ENCODE measurements at regions not wholly inside any gene's neighbourhood (a gene's known extent, or its start where the extent isn't known, plus 50 kb on each side); places are given as distances from the start of the nearest gene placed in this dataset.

DNA sequence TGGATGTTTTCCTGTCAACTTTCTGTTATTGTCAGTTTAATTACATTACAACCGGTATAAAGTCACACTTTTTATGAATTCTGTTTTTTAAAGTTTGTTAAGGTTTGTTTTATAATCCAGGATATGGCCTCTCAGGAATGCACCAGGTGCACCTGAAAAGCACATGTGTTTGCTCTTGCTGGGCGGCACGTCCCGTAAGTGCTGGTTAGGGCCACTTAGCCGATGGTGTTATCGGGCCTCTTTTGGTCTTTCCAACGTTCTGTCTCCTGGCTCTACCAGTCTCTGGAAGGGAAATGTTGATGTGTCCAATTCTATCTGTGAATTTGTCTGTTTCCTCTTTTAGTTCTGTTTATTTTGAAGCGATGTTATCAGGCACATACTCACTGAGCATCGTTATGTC is 695.7 kb downstream of the BRD1 start:
- 79 to 83% methylated on average over 9 of the region's 9 CpGs for WGBS, 2 donors
- no peak for DNase-seq (ENCODE audit: low spot score in 2 of 2)
- H3K4me3 ChIP-seq = no peak overlapping the region
- no peaks in the 10 kb centered on the region for H3K9me3 ChIP-seq
- no peak overlapping the region for H3K27ac ChIP-seq
- H3K36me3 ChIP-seq = no peaks in the 10 kb centered on the region
- H3K4me1 ChIP-seq = no peaks in the 10 kb centered on the region
- H3K27me3 ChIP-seq = no peaks in the 10 kb centered on the region
- TF ChIP-seq POLR2A (IDR thresholded peaks at IDR 0.05) = no peak
- TF ChIP-seq, protein P1, sequence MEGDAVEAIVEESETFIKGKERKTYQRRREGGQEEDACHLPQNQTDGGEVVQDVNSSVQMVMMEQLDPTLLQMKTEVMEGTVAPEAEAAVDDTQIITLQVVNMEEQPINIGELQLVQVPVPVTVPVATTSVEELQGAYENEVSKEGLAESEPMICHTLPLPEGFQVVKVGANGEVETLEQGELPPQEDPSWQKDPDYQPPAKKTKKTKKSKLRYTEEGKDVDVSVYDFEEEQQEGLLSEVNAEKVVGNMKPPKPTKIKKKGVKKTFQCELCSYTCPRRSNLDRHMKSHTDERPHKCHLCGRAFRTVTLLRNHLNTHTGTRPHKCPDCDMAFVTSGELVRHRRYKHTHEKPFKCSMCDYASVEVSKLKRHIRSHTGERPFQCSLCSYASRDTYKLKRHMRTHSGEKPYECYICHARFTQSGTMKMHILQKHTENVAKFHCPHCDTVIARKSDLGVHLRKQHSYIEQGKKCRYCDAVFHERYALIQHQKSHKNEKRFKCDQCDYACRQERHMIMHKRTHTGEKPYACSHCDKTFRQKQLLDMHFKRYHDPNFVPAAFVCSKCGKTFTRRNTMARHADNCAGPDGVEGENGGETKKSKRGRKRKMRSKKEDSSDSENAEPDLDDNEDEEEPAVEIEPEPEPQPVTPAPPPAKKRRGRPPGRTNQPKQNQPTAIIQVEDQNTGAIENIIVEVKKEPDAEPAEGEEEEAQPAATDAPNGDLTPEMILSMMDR (IDR thresholded peaks at IDR 0.05) = no peak
- TF ChIP-seq EP300 (IDR thresholded peaks at IDR 0.05) = no peak

DNA sequence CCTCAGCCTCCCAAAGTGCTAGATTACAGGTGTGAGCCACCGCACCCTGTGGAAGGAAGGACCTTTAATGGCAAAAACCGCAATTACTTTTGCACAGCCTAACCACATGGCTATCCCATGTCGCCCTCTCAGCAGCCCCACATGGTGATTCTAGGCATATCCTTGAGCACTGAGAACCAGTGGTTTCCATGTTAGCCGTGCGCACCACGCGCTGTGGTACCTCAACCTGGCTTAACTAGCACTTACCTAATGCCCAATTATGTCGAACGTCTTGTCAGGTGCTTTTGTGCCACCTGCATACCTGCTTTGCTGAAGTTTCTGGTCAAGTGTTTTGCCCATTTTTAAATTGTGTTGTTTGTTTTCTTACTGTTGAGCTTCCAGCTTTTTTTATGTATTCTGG is 697.9 kb downstream of the BRD1 start:
- WGBS, 2 donors = 91 to 94% methylated on average over 9 of the region's 9 CpGs
- H3K27me3 ChIP-seq = no peaks in the 10 kb centered on the region
- no peak for DNase-seq (ENCODE audit: low spot score in 2 of 2)

GRCh38 chr22:49128874-49129273 is 698.8 kb downstream of the BRD1 start:
- H3K27me3 ChIP-seq = no peaks in the 10 kb centered on the region
- 94 to 97% methylated on average over 9 of the region's 9 CpGs for WGBS, 2 donors
- no peaks in the 10 kb centered on the region for H3K9me3 ChIP-seq
- no peak for TF ChIP-seq POLR2A (IDR thresholded peaks at IDR 0.05)
- TF ChIP-seq, protein P1 (IDR thresholded peaks at IDR 0.05) = no peak
- TF ChIP-seq EP300 (IDR thresholded peaks at IDR 0.05) = no peak
- no peak overlapping the region for H3K4me3 ChIP-seq
- DNase-seq (ENCODE audit: low spot score in 2 of 2) = no peak
- H3K27ac ChIP-seq = no peak overlapping the region
- no peaks in the 10 kb centered on the region for H3K4me1 ChIP-seq
- H3K36me3 ChIP-seq = no peaks in the 10 kb centered on the region

More for the DNA sequence above, 697.9 kb downstream of the BRD1 start:
- H3K4me3 ChIP-seq = no peak overlapping the region
- TF ChIP-seq EP300 (IDR thresholded peaks at IDR 0.05) = no peak
- TF ChIP-seq, protein P1 (IDR thresholded peaks at IDR 0.05) = no peak
- no peaks in the 10 kb centered on the region for H3K4me1 ChIP-seq
- H3K36me3 ChIP-seq = no peaks in the 10 kb centered on the region
- no peaks in the 10 kb centered on the region for H3K9me3 ChIP-seq
- no peak overlapping the region for H3K27ac ChIP-seq

DNA sequence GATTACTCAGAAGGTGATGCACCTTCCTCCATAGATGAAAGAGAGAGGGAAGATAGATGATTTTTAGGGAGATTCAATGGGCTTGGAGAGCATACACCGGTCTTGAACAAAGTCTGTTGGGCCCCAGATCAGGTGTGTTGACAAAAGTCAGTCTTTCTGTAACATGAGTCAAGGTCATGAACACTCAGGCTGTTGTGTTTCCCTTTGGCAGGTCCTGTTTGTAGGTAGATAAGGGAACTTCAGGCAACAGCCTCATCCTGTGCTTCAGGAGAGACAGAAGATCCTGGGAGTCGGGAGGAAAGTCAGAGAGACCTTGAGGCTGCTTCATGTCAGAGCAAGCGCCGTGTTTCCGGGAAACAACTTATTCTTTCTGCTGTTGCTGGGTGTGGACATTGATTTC is 703.1 kb downstream of the BRD1 start:
- no peak for DNase-seq (ENCODE audit: low spot score in 2 of 2)
- 83 to 87% methylated on average over 5 of the region's 5 CpGs for WGBS, 2 donors

DNA sequence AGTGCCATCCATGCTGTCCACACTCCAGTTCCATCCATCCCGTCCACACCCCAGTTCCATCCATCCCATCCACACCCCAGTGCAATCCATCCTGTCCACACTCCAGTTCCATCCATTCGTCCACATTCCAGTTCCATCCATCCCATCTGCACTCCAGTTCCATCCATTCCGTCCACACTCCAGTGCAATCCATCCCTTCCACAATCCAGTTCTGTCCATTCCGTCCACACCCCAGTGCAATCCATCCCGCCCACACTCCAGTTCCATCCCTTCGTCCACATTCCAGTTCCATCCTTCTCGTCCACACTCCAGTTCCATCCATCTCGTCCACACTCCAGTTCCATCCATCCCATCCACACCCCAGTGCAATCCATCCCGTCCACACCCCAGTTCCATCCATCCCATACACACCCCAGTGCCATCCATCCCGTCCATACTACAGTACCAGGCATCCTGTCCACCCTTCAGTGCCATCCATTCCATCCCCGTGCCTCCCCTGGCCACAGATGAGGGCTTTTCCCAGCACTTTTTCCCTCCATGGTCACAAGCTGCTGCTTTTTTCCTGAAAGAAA is 704.0 kb downstream of the BRD1 start:
- Histone ChIP-seq H3K4me1 (no peaks in the 10 kb centered on the region), H3K4me3 (no peak overlapping the region), H3K9me3 (no peaks in the 10 kb centered on the region), H3K36me3 (no peaks in the 10 kb centered on the region), H3K27ac (no peak overlapping the region), H3K27me3 (no peaks in the 10 kb centered on the region)
- no peak for DNase-seq (ENCODE audit: low spot score in 2 of 2)
- no peak for TF ChIP-seq POLR2A (IDR thresholded peaks at IDR 0.05)
- TF ChIP-seq, protein P1 (IDR thresholded peaks at IDR 0.05) = no peak
- no peak for TF ChIP-seq EP300 (IDR thresholded peaks at IDR 0.05)
- WGBS, 2 donors = 74 to 76% methylated on average over 11 of the region's 11 CpGs

More for the DNA sequence above, 703.1 kb downstream of the BRD1 start:
- Histone ChIP-seq H3K27me3 (no peaks in the 10 kb centered on the region), H3K4me3 (no peak overlapping the region), H3K36me3 (no peaks in the 10 kb centered on the region), H3K9me3 (no peaks in the 10 kb centered on the region), H3K4me1 (no peaks in the 10 kb centered on the region), H3K27ac (no peak overlapping the region)
- TF ChIP-seq, protein P1 (IDR thresholded peaks at IDR 0.05) = no peak
- no peak for TF ChIP-seq EP300 (IDR thresholded peaks at IDR 0.05)
- no peak for TF ChIP-seq POLR2A (IDR thresholded peaks at IDR 0.05)

Data from tibial nerve (tissue), 4 donors.